ENCODE measurements at regions not wholly inside any gene's neighbourhood (a gene's known extent, or its start where the extent isn't known, plus 50 kb on each side); places are given as distances from the start of the nearest gene placed in this dataset.

DNA sequence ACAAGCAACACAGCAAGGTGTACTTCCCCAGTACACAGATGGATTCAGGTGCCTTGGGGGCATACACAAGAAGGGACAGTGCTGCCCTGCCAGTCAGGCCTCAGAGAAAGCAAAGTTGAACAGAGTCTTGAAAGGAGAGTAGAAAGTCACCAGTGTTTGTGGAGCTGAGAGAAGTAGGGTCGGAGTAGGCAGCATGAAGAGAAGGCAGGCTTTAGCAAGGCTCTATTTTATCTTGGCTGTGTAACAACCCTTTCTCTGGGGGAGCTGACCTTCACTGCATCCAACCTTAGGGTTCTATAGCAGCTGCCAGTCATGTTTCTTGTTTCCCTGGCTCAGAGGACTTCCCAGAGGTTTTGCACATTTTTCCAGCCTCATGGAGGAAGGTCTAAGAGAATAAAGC, 77.4 kb upstream of the BLID start:
- TF ChIP-seq, protein P1, sequence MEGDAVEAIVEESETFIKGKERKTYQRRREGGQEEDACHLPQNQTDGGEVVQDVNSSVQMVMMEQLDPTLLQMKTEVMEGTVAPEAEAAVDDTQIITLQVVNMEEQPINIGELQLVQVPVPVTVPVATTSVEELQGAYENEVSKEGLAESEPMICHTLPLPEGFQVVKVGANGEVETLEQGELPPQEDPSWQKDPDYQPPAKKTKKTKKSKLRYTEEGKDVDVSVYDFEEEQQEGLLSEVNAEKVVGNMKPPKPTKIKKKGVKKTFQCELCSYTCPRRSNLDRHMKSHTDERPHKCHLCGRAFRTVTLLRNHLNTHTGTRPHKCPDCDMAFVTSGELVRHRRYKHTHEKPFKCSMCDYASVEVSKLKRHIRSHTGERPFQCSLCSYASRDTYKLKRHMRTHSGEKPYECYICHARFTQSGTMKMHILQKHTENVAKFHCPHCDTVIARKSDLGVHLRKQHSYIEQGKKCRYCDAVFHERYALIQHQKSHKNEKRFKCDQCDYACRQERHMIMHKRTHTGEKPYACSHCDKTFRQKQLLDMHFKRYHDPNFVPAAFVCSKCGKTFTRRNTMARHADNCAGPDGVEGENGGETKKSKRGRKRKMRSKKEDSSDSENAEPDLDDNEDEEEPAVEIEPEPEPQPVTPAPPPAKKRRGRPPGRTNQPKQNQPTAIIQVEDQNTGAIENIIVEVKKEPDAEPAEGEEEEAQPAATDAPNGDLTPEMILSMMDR (IDR thresholded peaks at IDR 0.05), result no peak
- no peak for TF ChIP-seq POLR2A (IDR thresholded peaks at IDR 0.05)

Data from adrenal gland (tissue), 5 donors.